HUES6 (cell line): ENCODE measurements at regions not wholly inside any gene's neighbourhood (a gene's known extent, or its start where the extent isn't known, plus 50 kb on each side); places are given as distances from the start of the nearest gene placed in this dataset.
"Not testable (repeated sequence)": the region's sequence is repeated elsewhere in the genome, so short reads cannot be mapped to it uniquely, and the experiment has no call there.

Source experiments
- H3K27ac ChIP-seq: 2 replicates; pipeline ENCODE4 v1.7.0; 2013; ENCODE audit warnings: low read depth, mild to moderate bottlenecking, low read length, inconsistent platforms
- H3K27me3 ChIP-seq: 2 replicates; pipeline ENCODE4 v1.6.1; 2013; ENCODE audit warnings: low read length; ENCODE audit not compliant: control insufficient read depth, insufficient read depth
- H3K36me3 ChIP-seq: 2 replicates; pipeline ENCODE4 v1.6.1; 2013; ENCODE audit warnings: low read length; ENCODE audit not compliant: control insufficient read depth, insufficient read depth
- H3K4me1 ChIP-seq: 2 replicates; pipeline ENCODE4 v1.6.1; 2013; ENCODE audit warnings: low read length; ENCODE audit not compliant: control insufficient read depth, insufficient read depth
- H3K4me3 ChIP-seq: 2 replicates; pipeline ENCODE4 v1.5.1; 2013; ENCODE audit warnings: low read depth, low read length
- H3K9ac ChIP-seq: one replicate; pipeline ENCODE4 v1.6.1; 2013; ENCODE audit warnings: mild to moderate bottlenecking, low read length
- H3K9me3 ChIP-seq: 2 replicates; pipeline ENCODE4 v1.6.1; 2013; ENCODE audit warnings: low read depth, low read length; ENCODE audit not compliant: control insufficient read depth, insufficient read depth

GRCh38 chr3:153372326-153372725, 210.3 kb downstream of the RAP2B start:
- H3K9ac ChIP-seq, result no peak overlapping the region
- no peak overlapping the region for H3K4me3 ChIP-seq
- peaks cover 24% of the 10 kb centered on the region for H3K9me3 ChIP-seq
- no peak overlapping the region for H3K27ac ChIP-seq
- H3K4me1 ChIP-seq, result no peaks in the 10 kb centered on the region
- no peaks in the 10 kb centered on the region for H3K36me3 ChIP-seq
- no peaks in the 10 kb centered on the region for H3K27me3 ChIP-seq

- no peak overlapping the region for H3K9ac ChIP-seq
- H3K4me1 ChIP-seq, result no peaks in the 10 kb centered on the region
- H3K27me3 ChIP-seq, result no peaks in the 10 kb centered on the region
- no peak overlapping the region for H3K4me3 ChIP-seq
- H3K9me3 ChIP-seq, result peaks cover 23% of the 10 kb centered on the region
- H3K27ac ChIP-seq, result no peak overlapping the region
- H3K36me3 ChIP-seq, result no peaks in the 10 kb centered on the region
Observed at GRCh38 chr3:153373606-153374005, 211.6 kb downstream of the RAP2B start.

DNA sequence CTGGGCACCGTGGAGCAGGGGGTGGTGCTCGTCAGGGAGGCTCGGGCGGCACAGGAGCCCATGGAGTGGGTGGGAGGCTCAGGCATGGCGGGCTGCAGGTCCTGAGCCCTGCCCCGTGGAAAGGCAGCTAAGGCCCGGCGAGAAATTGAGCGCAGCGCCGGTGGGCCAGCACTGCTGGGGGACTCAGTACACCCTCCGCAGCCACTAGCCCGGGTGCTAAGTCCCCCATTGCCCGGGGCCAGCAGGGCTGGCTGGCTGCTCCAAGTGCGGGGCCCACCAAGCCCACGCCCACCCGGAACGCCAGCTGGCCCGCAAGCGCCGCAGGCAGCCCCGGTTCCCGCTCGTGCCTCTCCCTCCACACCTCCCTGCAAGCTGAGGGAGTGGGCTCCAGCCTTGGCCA, 216.3 kb downstream of the RAP2B start:
- H3K27me3 ChIP-seq, H3K4me3 ChIP-seq, H3K4me1 ChIP-seq, H3K36me3 ChIP-seq, H3K27ac ChIP-seq, H3K9ac ChIP-seq, H3K9me3 ChIP-seq: not testable (repeated sequence)

GRCh38 chr3:153379516-153379915, 217.5 kb downstream of the RAP2B start:
- Histone ChIP-seq H3K9ac (no peak overlapping the region), H3K27ac (no peak overlapping the region), H3K4me3 (no peak overlapping the region), H3K9me3 (no peaks in the 10 kb centered on the region), H3K4me1 (no peaks in the 10 kb centered on the region), H3K36me3 (no peaks in the 10 kb centered on the region), H3K27me3 (no peaks in the 10 kb centered on the region)

DNA sequence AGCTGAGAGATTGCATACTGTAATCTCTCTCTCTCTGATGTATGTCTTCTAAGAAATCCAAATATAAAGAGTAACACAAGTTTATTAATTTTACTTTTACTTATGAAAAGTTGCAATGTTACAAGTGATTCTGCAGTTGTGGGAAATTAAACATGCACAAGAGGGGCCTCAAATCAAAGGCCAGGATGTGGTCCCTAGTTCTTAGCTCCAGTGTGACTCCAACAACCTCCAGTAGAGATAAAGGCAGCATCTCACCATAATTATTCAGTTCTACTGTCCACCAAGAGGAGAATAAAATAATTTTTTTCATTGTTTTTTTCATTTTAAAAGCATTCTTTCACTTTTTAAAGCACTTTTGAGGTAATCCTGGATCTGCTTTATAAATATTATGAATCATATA, 223.3 kb downstream of the RAP2B start:
- Histone ChIP-seq H3K9ac (no peak overlapping the region), H3K9me3 (no peaks in the 10 kb centered on the region), H3K4me3 (no peak overlapping the region), H3K36me3 (no peaks in the 10 kb centered on the region), H3K27ac (no peak overlapping the region), H3K27me3 (no peaks in the 10 kb centered on the region), H3K4me1 (no peaks in the 10 kb centered on the region)

DNA sequence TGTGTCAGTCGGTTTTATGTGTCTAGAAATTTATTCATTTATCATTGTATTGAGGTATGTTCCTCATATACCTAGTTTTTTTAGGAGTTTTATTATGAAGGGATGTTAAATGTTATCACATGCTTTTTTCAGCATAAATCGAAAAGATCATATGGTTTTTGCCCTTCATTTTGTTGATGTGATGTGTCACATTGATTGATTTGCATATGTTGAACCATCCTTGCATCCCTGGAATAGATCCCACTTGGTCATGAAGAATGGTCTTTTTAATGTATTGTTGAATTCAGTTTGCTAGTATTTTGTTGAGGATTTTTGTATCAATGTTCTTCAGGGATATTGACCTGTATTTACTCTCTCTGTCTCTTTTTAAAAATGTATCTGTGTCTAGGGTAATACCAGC, 230.3 kb downstream of the RAP2B start:
- Histone ChIP-seq H3K27ac (no peak overlapping the region), H3K4me1 (peaks cover 8% of the 10 kb centered on the region), H3K27me3 (no peaks in the 10 kb centered on the region), H3K36me3 (no peaks in the 10 kb centered on the region), H3K9me3 (no peaks in the 10 kb centered on the region; the same call in 1 of the 2 replicates), H3K9ac (no peak overlapping the region), H3K4me3 (no peak overlapping the region)

DNA sequence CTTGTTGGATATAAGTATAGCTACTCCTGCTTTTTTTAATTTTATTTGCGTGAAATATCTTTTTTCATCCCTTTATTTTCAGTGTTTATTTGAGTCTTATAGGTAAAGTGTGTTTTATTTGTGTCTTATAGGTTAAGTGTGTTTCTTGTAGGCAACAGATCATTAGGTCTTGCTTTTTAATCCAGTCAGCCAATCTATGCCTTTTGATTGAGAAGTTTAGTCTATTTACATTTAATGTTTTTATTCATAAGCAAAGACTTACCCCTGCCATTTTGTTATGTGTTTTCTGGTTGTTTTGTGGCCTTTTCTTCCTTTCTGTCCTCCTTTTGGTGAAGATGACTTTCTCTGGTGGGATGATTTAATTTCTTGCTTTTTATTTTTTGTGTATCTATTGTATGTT, 232.0 kb downstream of the RAP2B start:
- H3K9ac ChIP-seq, result no peak overlapping the region
- no peak overlapping the region for H3K4me3 ChIP-seq
- no peak overlapping the region for H3K27ac ChIP-seq
- no peaks in the 10 kb centered on the region for H3K36me3 ChIP-seq
- no peaks in the 10 kb centered on the region; the same call in 1 of the 2 replicates for H3K9me3 ChIP-seq
- H3K27me3 ChIP-seq, result no peaks in the 10 kb centered on the region
- peaks cover 9% of the 10 kb centered on the region for H3K4me1 ChIP-seq

- H3K9ac ChIP-seq, result no peak overlapping the region
- H3K4me3 ChIP-seq, result no peak overlapping the region
- no peaks in the 10 kb centered on the region for H3K27me3 ChIP-seq
- peaks cover 9% of the 10 kb centered on the region for H3K4me1 ChIP-seq
- no peak overlapping the region for H3K27ac ChIP-seq
- no peaks in the 10 kb centered on the region for H3K36me3 ChIP-seq
- H3K9me3 ChIP-seq, result no peaks in the 10 kb centered on the region; the same call in 1 of the 2 replicates
Observed at GRCh38 chr3:153396581-153396980, 234.6 kb downstream of the RAP2B start.

GRCh38 chr3:153397794-153398193, 235.8 kb downstream of the RAP2B start:
- Histone ChIP-seq H3K36me3 (no peaks in the 10 kb centered on the region), H3K4me3 (no peak overlapping the region), H3K9me3 (no peaks in the 10 kb centered on the region; the same call in 1 of the 2 replicates), H3K27ac (no peak overlapping the region), H3K4me1 (peaks cover 9% of the 10 kb centered on the region), H3K27me3 (no peaks in the 10 kb centered on the region), H3K9ac (no peak overlapping the region)

GRCh38 chr3:153399636-153400035, 237.6 kb downstream of the RAP2B start:
- no peaks in the 10 kb centered on the region for H3K36me3 ChIP-seq
- peaks cover 9% of the 10 kb centered on the region for H3K4me1 ChIP-seq
- no peak overlapping the region for H3K27ac ChIP-seq
- H3K27me3 ChIP-seq, result no peaks in the 10 kb centered on the region
- H3K9ac ChIP-seq, result no peak overlapping the region
- no peaks in the 10 kb centered on the region for H3K9me3 ChIP-seq
- H3K4me3 ChIP-seq, result no peak overlapping the region

GRCh38 chr3:153400641-153401040, 238.6 kb downstream of the RAP2B start:
- no peaks in the 10 kb centered on the region for H3K9me3 ChIP-seq
- no peak overlapping the region for H3K9ac ChIP-seq
- H3K4me3 ChIP-seq, result no peak overlapping the region
- H3K27ac ChIP-seq, result no peak overlapping the region
- H3K4me1 ChIP-seq, result peaks cover 9% of the 10 kb centered on the region
- H3K36me3 ChIP-seq, result no peaks in the 10 kb centered on the region
- no peaks in the 10 kb centered on the region for H3K27me3 ChIP-seq

DNA sequence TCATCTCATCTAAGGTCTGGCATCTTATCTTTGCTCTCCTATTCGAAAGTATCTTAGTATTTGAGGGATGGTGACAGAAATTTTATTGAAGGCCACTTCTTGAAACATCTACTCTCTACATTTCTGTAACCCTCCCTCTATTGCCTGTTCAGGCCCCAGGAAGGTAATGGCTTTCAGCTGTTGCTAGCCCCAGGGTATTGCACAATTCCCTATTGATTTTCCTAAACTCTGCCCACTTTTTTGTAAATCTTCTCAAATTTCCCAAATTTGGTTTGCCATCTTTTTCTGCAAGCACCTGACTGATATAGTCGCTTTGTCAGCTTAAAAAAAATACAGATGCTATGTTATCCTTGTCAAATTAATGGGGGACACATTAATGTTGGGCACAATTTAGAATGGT, 242.1 kb downstream of the RAP2B start:
- no peak overlapping the region for H3K4me3 ChIP-seq
- H3K27me3 ChIP-seq, result no peaks in the 10 kb centered on the region
- no peaks in the 10 kb centered on the region for H3K9me3 ChIP-seq
- H3K27ac ChIP-seq, result no peak overlapping the region
- no peak overlapping the region for H3K9ac ChIP-seq
- H3K36me3 ChIP-seq, result no peaks in the 10 kb centered on the region
- no peaks in the 10 kb centered on the region for H3K4me1 ChIP-seq
